Epidermal melanocyte (primary cell): ENCODE measurements at regions not wholly inside any gene's neighbourhood (a gene's known extent, or its start where the extent isn't known, plus 50 kb on each side); places are given as distances from the start of the nearest gene placed in this dataset.
"Not testable (repeated sequence)": the region's sequence is repeated elsewhere in the genome, so short reads cannot be mapped to it uniquely, and the experiment has no call there.

ENCODE experiments used
- DNase-seq: peaks from one replicate; pipeline ENCODE4 v3.0.0; 2011; ENCODE audit warnings: low spot score; ENCODE audit not compliant: insufficient read length

DNA sequence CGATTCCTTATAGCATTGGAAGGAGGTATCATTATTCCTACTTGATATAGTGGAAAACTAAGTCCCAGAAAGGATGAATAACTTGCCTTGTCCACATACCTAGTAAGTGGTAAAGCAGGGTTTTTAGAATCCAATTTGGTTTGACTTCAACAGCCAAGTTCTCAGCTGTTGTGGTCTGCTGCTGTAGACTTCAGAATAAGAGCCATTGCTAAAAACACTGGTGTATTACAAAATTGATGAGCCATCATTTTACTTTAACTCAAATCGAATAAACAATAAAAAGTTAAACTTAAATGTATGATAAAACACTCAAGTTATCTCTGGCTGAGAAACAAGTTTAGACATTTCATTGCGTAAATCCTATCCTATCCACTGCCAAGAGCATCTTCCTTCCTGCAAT lies 610.8 kb downstream of the TLE1 start:
- no peak for DNase-seq

DNA sequence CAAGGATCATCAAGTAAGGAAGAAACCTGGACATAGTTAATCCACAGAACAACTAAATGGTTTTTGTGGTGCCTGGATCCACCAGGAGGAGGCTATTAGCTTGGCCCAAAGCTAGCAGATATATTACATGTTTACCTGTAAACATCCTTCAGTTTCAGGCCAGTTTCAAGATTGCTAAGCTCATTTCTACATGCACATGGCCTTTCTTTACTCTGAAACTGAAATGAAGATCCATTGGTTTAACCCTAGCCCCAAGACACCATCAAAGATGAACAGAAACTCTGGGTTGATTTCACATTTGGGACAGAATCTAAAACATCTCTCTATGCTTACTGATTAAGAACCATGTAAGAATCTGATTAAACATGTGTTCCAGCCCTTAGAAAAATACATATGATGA lies 611.8 kb downstream of the TLE1 start:
- no peak for DNase-seq

DNA sequence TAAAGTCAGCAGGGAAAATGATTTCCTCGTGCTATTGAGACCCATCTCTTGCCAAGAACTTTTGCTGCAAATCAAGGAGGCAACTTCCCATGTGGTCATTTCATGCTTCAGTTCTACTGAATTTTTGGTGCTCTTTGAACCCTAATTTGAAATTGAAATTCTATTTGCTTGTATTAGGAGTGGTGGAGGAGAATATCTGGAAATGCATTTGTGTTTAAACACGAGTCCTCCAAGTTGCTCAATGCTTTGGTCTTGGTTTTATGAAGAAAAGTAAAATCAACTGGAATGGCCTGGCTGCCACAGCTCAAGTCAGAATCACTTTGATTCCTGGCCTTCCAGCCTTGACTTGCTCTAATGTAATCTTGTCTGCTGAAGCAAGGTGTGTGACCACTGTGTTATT lies 613.2 kb downstream of the TLE1 start:
- no peak for DNase-seq

DNA sequence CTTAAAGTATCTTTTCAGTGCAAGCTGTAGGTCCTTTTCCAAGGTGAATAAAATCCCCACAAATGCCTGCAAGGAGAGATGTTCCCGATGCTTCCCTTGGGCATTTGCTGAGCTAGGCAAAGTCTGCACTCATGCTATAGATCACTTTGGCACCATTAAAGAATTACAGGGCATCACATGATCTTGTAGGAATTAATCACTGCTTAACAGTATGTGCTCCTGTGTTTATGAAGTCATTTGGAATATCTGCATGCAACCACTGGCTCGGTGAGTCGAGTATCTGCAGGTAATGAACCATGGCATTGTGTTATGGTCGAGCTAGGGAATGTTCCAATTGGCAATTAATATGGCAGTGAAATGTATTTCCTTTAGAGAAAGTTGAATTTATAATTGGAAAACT lies 615.1 kb downstream of the TLE1 start:
- DNase-seq: no peak

DNA sequence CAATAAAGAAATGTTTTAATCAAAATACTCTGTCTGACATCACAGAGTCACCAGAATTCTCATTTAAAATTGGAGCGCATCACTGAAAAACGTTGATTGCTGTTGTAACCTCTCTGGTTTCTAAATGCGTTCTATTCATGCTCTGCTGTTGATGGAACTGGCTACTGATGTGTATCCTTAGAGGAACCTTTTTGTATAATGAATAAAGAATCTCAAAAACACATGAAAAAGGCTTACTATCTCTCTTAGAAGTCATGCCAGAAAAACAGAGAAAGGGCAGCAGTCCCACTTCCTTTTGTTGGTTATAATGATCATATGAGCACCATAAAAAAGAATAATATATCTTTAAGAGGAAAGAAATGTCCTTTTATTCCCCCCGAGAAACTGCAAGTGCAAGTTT lies 615.5 kb downstream of the TLE1 start:
- DNase-seq: no peak

DNA sequence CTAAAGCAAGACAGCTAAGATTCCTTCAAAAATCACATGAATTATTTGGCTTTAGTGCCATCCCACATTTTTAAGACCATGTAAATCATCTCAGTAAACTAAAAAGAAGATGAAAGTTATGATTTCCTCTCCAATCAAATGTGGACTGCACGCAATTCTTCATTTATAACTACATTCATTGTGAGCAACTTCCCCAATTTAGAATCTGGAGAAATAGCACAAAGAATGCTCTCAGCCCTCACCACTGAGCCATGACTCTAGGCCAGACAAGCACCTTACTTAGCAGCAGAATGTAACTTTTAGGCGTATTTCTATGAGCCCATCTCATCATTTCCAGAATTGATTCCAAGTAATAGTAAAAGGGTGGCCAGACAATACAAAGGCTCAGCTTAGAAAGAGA lies 616.6 kb downstream of the TLE1 start:
- peak; percentile 24 for DNase-seq

DNA sequence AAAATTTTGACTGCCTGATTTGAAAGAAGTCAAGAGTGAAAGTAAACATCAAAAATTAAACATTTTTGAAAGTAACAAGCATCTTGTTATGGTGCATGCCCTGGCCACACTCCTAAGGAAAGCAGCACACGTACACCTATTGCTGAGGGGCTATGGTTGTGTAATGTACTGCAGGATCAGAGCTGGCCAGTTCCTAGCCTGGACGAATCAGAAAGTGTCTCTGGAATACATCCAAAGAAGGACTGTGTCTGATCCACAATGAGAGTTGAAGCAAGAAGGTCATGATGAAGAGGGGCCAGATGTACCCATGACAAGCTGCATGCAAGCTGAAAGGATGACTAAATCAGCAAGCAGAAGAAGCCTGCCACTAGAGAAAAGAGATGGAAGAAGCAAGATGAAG lies 618.2 kb downstream of the TLE1 start:
- no peak for DNase-seq

DNA sequence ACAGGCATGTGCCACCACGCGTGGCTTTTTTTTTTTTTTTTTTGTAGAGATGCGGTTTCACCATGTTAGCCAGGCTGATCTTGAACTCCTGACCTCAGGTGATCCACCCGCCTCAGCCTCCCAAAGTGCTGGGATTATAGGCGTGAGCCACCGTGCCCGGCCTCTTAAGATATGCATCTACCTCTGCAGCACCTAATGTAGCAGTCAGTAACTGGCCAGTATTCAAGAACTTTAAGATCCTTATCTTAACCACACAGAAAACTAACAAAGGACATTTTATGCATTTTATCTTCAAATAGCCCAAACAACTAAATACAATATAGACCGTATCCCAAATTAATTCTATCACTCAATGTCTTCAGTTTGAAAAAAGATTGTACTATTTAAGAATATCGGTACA lies 618.7 kb downstream of the TLE1 start:
- no peak for DNase-seq

DNA sequence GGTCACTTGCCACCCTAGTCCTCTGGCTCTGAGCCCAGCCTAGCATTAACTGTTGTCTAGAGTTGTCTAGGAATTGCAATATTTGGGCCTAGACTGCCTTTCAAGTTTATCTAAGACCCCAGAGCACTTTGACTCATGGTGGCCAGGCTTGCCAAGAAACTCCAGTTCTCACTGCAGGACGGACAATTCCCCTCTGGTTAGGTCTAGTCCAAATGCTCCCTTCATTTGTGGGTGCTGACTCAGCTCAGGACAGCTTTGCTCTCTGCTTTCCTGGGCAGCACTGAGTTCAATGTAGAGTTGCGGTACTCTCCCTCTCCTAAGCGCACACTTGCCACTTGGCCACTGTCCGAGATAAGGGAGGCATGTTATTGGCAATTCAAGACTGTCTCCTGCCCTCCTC lies 619.4 kb downstream of the TLE1 start:
- no peak for DNase-seq

DNA sequence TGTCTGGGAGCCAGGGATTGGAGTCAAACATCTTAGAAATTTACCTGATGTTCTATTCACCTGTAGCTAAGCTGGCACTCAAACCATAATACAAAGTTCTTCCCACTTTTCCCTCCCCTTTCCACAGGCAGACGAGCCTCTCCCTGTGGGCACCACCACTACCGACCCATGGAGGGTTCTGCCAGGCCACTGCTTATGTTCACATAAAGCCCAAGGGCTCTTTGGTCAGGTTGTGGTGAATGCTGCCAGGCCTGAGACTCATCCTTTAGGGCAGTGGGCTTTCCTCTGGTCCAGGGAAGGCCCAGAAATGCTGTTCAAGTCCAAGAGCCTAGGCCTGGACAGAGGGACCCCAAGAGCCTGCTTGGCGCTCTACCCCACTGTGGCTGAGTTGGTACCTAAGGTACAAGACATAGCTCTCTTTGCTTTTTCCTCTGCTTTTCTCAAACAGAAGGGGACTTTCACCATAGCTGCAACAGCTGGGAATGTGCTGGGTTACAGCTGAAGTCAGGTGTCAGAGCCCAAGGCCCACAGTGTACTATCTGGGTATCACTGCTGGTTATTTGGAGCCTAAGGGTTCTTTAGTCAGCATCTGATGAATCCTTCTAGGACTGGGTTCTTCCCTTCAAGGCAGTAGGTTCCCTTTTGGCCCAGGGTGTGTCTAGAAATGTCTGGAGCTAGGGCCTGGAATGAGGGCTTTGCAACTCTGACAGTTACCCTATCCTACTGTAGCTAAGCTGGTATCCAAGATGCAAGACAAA lies 620.1 kb downstream of the TLE1 start:
- no peak for DNase-seq

DNA sequence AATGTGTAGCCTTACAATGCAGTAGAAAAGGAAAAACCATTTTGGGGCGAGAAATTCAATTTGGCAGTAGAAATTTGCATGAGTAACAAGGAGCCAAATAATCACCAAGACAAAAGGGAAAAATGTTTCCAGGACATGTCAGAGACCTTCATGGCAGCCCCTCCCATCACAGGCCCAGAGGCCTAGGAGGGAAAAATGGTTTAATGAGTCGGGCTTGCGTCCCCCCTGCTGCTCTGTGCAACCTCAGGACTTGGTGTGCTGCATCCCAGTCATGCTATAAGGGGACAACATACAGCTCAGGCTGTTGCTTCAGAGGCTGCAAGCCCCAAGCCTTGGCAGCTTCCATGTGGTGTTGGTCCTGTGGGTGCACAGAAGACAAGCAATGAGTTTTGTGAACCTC lies 626.4 kb downstream of the TLE1 start:
- not testable (repeated sequence) for DNase-seq

DNA sequence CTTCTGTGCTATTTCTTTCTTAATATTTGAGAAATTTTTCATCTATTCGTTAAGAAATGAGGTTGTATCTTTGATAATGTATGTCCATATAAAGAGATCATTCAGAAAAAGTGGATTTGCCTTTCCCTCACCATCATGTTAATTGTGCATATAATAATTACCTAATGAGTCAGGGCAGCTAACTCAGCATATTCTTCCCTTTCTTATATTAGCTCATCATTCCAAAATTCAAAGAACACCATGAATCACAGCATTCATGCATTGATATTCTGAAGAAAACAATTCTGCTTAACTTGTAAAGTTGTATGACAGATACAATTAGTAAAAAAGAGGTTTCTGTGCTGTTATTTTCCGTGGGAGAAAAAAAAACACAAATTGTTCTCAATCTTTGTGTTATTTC lies 630.6 kb downstream of the TLE1 start:
- no peak for DNase-seq

DNA sequence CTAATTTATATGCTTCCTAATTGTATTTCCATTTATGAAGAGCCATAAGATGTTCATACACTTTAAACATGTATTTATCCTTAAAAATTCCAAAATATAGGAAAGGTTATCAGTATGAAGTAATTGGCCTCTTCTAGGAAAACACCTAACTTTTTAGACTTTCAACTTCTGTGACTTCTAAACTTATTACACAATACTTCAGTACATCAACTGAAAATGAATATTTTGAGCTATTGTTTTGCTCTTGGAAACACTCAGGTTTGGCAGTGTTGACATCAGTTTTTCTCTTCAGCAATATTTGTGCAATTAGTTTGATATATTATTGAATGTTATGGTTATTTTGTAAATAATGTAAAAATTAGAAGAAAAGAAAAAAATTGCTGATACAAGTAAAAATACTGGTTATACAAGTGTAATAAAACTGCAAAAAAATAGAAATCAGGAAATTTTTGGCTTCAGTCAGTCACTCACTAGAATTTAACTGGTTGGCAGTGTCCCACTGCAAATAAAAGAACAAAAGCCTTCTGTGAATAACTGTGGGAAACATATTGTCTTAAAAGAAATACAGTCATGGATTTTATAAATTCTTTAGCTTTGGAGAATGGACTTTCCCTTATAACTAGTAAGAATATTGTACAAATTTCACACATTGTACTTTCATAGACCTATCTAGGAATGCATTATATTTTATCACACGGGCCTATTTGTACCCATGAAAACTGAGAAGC lies 635.9 kb downstream of the TLE1 start:
- no peak for DNase-seq

DNA sequence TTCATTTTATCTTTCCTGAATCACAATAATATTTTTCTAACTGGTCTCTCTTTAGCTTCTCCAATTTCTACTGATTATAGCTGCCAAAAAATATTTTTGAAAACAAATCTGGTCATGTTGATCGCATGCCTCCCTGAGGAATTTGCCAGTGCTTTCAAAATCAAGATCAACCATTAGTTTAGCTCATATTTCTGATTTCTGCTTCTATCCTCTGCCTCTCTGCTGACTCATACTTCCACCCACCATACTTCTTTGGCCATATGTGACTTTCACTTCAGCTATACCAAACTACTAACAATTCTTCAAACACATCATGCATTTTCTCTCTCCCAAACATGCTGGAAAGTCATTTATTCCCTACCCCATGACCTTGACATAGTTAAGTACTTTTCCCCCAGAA lies 636.5 kb downstream of the TLE1 start:
- no peak for DNase-seq

DNA sequence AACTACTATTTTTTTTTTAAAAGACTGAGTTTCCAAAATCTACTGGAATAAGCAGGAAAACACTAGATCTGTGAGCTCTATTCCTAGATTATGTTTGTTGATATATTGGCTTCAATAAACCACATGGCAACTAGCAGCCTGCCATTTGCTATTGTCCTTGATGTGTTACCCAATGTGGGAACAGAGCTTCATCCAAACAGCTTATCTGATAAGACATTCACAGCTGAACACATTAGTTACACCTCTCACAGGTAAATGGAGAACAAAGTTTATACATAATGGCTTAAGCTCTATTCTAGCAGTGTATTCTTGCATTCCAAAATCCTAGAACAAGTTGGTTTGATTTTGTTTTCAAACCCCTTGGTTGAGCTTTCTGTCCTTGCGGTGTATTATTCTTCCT lies 642.1 kb downstream of the TLE1 start:
- no peak for DNase-seq

DNA sequence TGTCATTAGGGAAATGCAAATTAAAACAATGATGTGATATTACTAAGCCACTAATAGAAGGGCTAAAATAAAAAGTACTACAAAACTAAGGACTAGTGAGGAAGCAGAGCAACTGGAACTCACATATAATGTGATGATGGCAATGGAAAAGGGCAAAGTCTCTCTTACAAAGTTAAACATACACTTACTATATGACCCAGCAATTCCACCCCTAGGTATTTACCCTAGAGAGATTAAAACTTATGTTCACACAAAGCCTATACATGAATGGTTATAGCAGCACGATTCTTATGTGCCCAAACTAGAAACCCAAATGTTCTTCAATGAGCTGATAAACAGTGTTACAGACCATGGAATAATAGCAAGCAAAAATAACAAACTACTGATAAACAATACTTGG lies 643.7 kb downstream of the TLE1 start:
- DNase-seq: no peak

DNA sequence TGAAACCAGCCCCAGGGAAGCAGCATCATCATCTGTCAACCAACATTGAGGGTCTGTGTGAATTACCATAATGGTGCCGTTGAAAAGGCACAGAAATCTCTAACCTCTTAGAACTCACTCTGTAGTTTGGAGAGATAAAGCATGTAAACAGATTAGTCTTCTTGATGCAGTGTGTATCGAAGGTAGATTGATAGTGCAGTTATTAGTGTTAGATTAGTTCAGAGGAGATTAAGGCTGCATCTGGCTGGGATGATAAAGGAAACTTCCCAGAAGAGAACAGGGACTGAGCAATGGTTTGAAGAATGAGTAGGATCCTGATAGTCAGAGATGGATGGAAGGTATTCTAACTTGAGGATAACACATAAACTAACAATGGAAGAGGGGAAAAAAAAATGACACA lies 651.5 kb downstream of the TLE1 start:
- no peak for DNase-seq

DNA sequence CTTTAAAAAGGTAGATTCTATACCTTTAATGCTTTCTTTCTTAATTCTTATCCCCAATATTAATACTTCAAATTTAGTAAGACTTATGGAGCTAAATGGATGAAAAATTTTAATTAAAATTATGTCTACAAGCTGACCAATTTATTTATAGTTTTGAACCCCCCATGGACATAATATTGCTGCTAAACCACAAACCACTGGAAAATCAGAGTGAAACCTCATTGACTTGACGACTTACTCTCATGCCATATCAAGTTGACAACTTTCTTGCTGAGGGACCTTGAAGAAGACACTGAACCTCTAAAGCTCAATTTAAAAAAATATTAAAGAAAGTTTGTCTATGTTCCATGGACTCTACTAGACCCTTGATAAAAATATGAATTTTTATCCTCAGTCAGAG lies 653.7 kb downstream of the TLE1 start:
- DNase-seq: no peak

DNA sequence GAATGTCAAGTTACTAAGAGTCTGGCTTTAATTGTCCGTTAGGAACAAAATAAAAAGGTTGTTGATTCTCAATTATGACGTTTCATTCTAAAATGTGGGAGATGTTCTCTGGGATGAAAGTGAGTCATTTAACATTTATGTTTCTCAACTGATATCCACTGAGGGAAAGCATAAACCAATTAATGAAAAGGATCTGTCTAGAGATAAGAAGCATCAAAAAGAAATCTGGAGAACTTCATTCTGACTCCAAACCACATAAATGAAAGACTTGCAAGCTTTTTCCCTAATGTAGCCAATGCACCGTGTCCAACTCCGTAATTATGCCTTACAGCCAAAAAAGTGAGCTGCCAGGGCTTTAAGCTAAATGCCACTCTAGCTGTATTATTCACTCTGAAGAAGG lies 654.2 kb downstream of the TLE1 start:
- no peak for DNase-seq

DNA sequence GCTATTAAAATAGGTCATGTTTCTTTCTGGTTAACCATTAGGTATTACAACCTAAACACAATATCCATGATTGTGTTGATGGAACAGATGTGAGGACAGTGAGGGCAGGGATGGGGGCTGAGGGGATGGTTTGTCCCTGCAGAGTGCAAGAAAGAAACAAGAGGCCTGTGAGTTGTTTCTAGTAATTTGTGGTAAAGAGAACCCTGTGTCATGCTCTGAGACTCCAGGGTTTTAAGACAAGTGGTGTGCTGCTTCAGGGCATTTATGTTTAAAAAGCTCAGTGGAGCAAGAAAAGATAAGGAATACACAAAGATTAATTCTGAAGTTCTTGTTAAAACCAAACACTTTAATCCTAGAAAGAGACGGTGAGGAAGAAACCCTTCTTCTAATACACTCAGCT lies 656.5 kb downstream of the TLE1 start:
- no peak for DNase-seq

DNA sequence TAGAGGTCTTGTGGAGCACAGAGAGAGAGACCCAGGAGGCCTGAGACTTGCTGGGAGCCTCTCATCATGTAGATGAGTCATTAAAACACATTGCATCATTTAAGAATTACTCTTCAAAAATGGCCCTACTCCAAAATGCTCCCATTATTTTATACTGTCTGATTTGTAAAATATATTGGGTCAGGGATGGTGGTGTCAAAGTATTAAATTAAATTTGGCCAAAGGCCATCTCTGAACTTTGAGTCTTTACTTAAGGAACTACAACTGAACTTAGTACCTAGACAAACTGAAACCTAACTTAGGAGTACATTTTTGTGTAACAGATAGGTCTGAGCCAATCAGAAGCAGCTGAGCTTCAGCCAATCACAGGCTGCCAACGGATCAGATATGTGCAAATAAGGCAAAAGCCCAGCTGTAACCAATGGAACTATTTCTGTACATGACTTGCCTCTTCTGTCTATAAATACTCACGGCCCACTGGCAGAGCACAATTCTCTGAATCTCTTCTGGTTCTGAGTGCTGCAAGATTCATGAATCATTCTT lies 657.2 kb downstream of the TLE1 start:
- no peak for DNase-seq

DNA sequence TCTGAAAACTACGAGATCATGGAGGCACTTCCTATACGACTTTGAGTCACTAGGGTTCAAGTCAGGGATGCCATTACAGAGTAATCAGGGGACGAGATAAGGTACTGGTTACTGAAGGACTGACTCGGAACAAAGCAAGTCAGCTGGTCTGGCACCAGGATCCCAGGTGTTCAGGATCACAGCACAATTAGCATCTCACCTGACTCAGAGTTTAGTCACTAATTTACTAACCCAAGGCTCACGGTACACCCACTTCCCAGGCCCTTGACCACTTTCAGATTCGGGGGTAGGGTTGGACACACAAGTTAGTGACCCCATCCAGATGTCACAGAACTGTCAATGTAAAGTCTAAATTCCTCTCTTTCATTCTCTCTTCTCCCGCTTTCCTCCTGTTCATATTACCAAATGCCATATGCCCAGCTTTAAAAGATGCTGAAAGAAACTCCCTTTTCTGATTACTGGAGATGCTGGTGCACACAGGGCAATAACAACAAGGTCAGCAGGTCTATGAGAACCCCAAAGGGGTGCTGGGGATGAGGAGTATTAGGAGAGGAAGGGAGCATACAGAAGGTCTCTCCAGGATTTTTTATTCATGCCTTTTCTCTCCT lies 657.8 kb downstream of the TLE1 start:
- no peak for DNase-seq

DNA sequence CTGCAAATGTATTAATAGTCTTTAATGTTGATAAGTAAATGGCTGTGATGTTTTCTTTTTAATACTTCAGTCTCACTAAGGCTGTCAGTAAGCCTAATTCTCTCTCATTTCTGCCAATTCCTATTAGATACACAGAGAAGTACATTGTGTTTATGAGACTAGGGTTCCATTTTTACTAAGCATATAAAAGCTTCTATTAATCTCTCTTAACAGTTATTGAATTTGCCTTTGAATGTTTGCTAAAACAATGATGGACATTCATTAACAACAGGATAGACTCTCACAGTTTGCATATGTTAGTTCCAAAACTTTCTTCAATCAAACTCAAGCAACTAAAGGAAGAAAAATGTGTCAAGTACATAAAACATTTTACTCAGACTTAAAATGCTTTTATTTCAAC lies 659.3 kb downstream of the TLE1 start:
- DNase-seq: no peak
